Ramos (cell line): ENCODE measurements at regions not wholly inside any gene's neighbourhood (a gene's known extent, or its start where the extent isn't known, plus 50 kb on each side); places are given as distances from the start of the nearest gene placed in this dataset.
"Not testable (repeated sequence)": the region's sequence is repeated elsewhere in the genome, so short reads cannot be mapped to it uniquely, and the experiment has no call there.

ENCODE experiments used
- in situ Hi-C: fragments of 300-500 bp; cut with MboI; formaldehyde crosslinking; loops from one replicate; pipeline ENCODE4 v1.14.3; 2022; ENCODE audit warnings: low sequenced_read_pairs; ENCODE audit not compliant: unreplicated experiment

GRCh38 chr15:23750179-23750578 is 63.1 kb upstream of the NDN start:
- in situ Hi-C loops, result no loop called here

GRCh38 chr15:23750776-23751175 is 63.7 kb upstream of the NDN start:
- in situ Hi-C loops, result no loop called here

- in situ Hi-C loops, result no loop called here
These were observed 66.1 kb upstream of the NDN start for GRCh38 chr15:23753248-23753647.

GRCh38 chr15:23758891-23759290 is 71.8 kb upstream of the NDN start:
- in situ Hi-C loops, result no loop called here

GRCh38 chr15:23760024-23760423 is 72.9 kb upstream of the NDN start:
- in situ Hi-C loops, result no loop called here

- in situ Hi-C loops, result no loop called here
These were observed 74.3 kb upstream of the NDN start for GRCh38 chr15:23761386-23761785.

- in situ Hi-C loops, result no loop called here
These were observed 74.9 kb upstream of the NDN start for GRCh38 chr15:23762026-23762425.

- in situ Hi-C loops, result no loop called here
These were observed 75.9 kb upstream of the NDN start for GRCh38 chr15:23763021-23763420.

GRCh38 chr15:23764306-23764705 is 77.2 kb upstream of the NDN start:
- in situ Hi-C loops, result no loop called here

GRCh38 chr15:23764716-23765115 is 77.6 kb upstream of the NDN start:
- in situ Hi-C loops, result no loop called here

GRCh38 chr15:23766779-23767178 is 79.7 kb upstream of the NDN start:
- in situ Hi-C loops, result not testable (repeated sequence)

- in situ Hi-C loops, result no loop called here
These were observed 86.0 kb upstream of the NDN start for GRCh38 chr15:23773093-23773492.

- in situ Hi-C loops, result loop anchor here (25.0 kb wide), 1 partner anchor 100 kb away; the partner anchor contains the start of gene NDN
These were observed 100.4 kb upstream of the NDN start for GRCh38 chr15:23787346-23788105.

GRCh38 chr15:23793191-23793680 is 106.1 kb upstream of the NDN start:
- in situ Hi-C loops, result loop anchor here (25.0 kb wide), 1 partner anchor 106 kb away; the partner anchor contains the start of gene NDN

- in situ Hi-C loops, result loop anchor here (25.0 kb wide), 1 partner anchor 111 kb away; the partner anchor contains the start of gene NDN
These were observed 110.8 kb upstream of the NDN start for GRCh38 chr15:23797747-23798446.

GRCh38 chr15:23801881-23802280 is 114.8 kb upstream of the NDN start:
- in situ Hi-C loops, result no loop called here

GRCh38 chr15:23802896-23803435 is 115.9 kb upstream of the NDN start:
- in situ Hi-C loops, result not testable (repeated sequence)

- in situ Hi-C loops, result no loop called here
These were observed 119.9 kb upstream of the NDN start for GRCh38 chr15:23806980-23807379.

- in situ Hi-C loops, result no loop called here
These were observed 136.4 kb upstream of the NDN start for GRCh38 chr15:23823508-23823907.

- in situ Hi-C loops, result no loop called here
These were observed 141.7 kb upstream of the NDN start for GRCh38 chr15:23828786-23829185.

GRCh38 chr15:23835953-23836352 is 148.8 kb upstream of the NDN start:
- in situ Hi-C loops, result no loop called here
